HG03342 (cell line): ENCODE measurements at regions not wholly inside any gene's neighbourhood (a gene's known extent, or its start where the extent isn't known, plus 50 kb on each side); places are given as distances from the start of the nearest gene placed in this dataset.
"Not testable (repeated sequence)": the region's sequence is repeated elsewhere in the genome, so short reads cannot be mapped to it uniquely, and the experiment has no call there.

ENCODE experiments used
- ATAC-seq: cut with Tn5 transposase; IDR thresholded peaks from one replicate; pipeline ENCODE4 v1.9.1; 2021; ENCODE audit warnings: mild to moderate bottlenecking, moderate library complexity; ENCODE audit not compliant: unreplicated experiment

GRCh38 chr12:30578426-30578825, 117.2 kb downstream of the IPO8 start:
- ATAC-seq: no peak

- ATAC-seq: no peak
Measured at GRCh38 chr12:30573145-30573544, 122.5 kb downstream of the IPO8 start.

GRCh38 chr12:30570211-30570890, 125.3 kb downstream of the IPO8 start:
- no peak for ATAC-seq

DNA sequence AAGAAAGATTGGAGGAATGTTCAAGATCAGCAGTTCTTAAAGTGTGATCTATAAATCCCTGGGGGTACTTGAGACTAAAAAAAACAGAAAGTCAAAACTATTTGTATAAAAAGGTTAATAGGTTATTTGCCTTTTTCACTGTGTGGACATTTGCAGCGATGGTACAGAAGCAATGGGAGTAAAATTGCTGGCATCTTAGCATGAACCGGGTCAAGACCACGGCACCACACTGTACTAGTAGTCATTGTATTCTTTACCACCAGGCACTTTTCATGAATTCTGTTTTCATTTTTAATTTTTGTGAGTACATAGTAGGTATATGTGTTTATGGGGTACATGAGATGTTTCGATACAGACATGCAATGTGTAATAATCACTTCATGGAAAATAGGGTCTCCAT, 126.2 kb downstream of the IPO8 start:
- ATAC-seq: no peak

- no peak for ATAC-seq
Measured at GRCh38 chr12:30568453-30568852, 127.2 kb downstream of the IPO8 start.

GRCh38 chr12:30567082-30567481, 128.6 kb downstream of the IPO8 start:
- no peak for ATAC-seq

DNA sequence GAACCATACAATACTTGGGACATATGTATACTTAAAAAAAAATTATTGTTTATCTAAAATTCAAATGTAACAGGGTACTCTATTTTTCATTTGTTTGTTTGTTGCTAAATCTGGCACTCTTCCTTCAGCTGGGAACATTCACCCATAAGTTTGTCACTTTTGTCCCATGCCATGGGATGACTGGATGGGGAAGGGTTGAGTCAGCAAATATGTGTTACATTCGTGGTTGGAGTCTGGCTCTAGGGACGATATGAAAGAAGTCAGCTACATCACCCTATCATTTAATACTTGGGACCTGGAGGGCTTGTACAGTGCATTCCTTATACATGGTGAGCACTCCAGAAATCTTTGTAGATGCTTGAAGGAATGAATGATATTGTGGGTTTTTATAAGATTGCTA, 131.3 kb downstream of the IPO8 start:
- ATAC-seq: no peak

- ATAC-seq: no peak
Measured at GRCh38 chr12:30548203-30548602, 147.5 kb downstream of the IPO8 start.

- no peak for ATAC-seq
Measured at GRCh38 chr12:30546121-30546520, 149.5 kb downstream of the IPO8 start.

DNA sequence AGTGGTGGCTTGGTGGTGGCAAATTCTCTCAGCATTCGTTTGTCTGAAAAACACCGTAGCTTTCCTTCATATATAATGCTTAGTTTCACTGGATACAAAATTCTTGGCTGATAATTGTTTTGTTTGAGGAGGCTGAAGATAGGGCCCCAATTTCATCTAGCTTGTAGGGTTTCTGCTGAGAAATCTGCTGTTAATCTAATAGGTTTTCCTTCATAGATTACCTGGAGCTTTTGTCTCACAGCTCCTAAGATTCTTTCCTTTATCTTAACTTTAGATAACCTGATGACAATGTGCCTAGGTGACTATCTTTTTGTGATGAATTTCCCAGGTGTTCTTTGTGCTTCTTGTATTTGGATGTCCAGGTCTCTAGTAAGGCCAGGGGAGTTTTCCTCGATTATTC, 151.0 kb downstream of the IPO8 start:
- not testable (repeated sequence) for ATAC-seq

DNA sequence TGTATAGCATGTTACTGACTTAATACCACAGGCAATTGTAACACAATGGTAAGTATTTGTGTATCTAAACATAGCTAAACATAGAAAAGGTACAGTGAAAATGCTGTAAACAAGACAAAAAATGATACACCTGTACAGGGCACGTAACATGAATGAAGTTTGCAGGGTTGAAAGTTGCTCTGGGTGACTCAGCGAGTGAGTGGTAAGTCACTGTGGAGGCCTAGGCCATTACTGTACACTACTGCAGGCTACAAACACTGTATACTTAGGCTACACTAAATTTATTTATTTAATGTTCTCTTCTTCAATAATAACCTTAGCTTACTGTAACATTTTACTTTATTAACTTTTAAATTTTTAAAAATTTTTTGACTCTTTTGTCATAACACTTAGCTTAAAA, 158.4 kb downstream of the IPO8 start:
- ATAC-seq: no peak

- ATAC-seq: no peak
Measured at GRCh38 chr12:30533558-30534265, 162.0 kb downstream of the IPO8 start.

GRCh38 chr12:30531731-30532678, 163.7 kb downstream of the IPO8 start:
- ATAC-seq: no peak

- no peak for ATAC-seq
Measured at GRCh38 chr12:30529489-30530269, 166.0 kb downstream of the IPO8 start.

DNA sequence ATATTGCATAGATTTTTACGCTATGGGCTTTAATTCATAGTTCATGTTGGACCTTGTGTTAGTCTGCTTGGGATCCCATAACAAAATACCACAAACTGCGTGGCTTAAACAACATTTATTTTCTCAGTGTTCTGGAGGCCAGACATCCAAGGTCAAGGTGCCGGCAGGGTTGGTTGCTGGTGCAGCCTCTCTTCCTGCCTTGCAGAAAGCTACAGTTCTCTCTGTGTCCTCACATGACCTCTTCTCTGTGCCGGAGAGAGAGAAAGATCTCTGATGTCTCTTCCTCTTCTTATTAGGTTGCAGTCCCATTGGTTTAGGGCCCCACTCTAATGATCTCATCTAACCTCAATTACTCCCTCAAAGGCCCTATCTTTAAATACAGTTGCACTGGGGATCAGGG, 170.5 kb downstream of the IPO8 start:
- no peak for ATAC-seq

GRCh38 chr12:30520285-30520684, 175.4 kb downstream of the IPO8 start:
- ATAC-seq: not testable (repeated sequence)

DNA sequence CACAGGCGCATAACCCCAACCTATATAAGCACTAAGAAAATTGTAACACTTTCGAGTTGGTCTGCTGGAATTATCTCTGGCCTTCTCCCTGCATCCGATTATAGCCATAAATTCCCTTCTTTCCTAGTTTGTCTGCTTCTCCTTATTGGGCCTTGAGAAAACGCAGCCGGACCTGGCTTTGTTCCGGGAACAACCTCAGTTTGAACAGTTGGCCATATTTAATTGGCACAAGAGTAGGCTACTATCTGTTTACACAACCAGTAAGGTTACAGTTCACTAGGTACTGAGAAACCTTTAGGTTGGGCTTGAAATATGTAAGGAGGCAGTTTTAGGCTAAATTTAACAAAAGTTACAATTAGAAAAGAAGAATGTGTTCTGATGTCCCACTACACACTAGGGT, 176.1 kb downstream of the IPO8 start:
- no peak for ATAC-seq

GRCh38 chr12:30517320-30517719, 178.3 kb downstream of the IPO8 start:
- ATAC-seq: no peak

DNA sequence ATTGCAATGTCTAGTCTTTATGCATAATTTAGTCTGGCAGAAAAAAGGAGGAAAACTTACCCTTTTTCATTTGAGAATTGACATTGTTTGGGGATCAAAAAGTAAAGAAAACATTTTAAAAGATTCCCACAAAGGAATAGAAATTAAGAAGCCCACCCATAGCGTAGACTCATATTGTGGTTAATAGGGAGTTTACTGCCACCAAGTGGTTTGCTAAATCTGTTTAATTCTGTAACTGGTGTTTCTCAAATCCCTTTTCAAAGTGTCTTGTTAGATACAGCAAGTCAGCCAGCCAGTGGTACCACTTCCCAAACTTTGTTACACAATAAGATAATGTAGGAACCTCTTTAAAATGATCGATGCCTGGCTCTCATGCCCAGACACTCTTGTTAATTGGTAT, 180.3 kb downstream of the IPO8 start:
- ATAC-seq: no peak

DNA sequence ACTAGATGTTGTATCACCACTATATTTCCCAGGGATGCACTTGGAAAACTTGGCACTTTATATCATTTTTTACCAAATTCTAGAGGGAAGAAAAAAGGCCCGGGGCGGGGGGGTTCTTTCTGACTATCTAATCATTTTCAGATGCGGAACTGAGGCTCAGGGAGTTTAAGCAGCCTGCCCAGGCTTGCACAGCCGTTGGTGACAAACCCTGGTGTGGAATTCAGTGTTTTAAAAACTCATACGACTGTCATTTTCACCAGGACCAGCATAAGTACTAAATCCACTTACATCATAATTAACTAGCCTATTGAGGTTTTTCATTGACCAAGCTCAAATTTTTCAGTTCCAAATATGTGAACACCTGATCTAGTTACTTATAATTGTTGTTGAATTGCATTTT, 181.0 kb downstream of the IPO8 start:
- no peak for ATAC-seq
